OCI-LY7 (cell line): ENCODE measurements at regions not wholly inside any gene's neighbourhood (a gene's known extent, or its start where the extent isn't known, plus 50 kb on each side); places are given as distances from the start of the nearest gene placed in this dataset.

Source experiments
- BruUV-seq: library from RNA; stranded (reverse); fragments of 400-500 nt; replicated peaks from 2 replicates; lab custom pipeline; 2021; lab: Mats Ljungman, UMichigan
- CTCF ChIA-PET: fragments of 300-600 bp; sonication (Branson Sonifier 250); formaldehyde crosslinking; loops from one replicate; lab custom pipeline; 2022; ENCODE audit warnings: antibody characterized with exemption; ENCODE audit not compliant: unreplicated experiment; lab: Charles Lee
- POLR2A ChIA-PET: fragments of 300-600 bp; sonication (Branson Sonifier 250); formaldehyde crosslinking; loops from one replicate; lab custom pipeline; 2022; ENCODE audit warnings: antibody characterized with exemption; lab: Charles Lee
- DNase-seq: peaks from one replicate; pipeline ENCODE4 v3.0.0-alpha.2; 2015; ENCODE audit warnings: low spot score
- H2AFZ ChIP-seq: fragments of 200-600 bp; sonication (generic), shearing (Covaris generic); 2 replicates; pipeline ENCODE4 v1.6.1; 2014; ENCODE audit warnings: mild to moderate bottlenecking, antibody characterized with exemption, low read length, moderate library complexity
- H3K27ac ChIP-seq: fragments of 200-600 bp; sonication (generic); 2 replicates; pipeline ENCODE4 v1.5.1; 2014; ENCODE audit warnings: mixed run types, low read depth, mild to moderate bottlenecking, moderate library complexity, low read length, inconsistent platforms; ENCODE audit not compliant: poor library complexity, severe bottlenecking
- H3K36me3 ChIP-seq: fragments of 200-600 bp; sonication (generic); 2 replicates; pipeline ENCODE4 v1.6.1; 2014; ENCODE audit warnings: mild to moderate bottlenecking, antibody characterized with exemption, low read length, moderate library complexity, mixed read lengths; ENCODE audit not compliant: insufficient read depth
- H3K4me1 ChIP-seq: fragments of 200-600 bp; sonication (generic); 2 replicates; pipeline ENCODE4 v1.5.1; 2014; ENCODE audit warnings: mild to moderate bottlenecking, low read length; ENCODE audit not compliant: insufficient read depth, poor library complexity, severe bottlenecking
- H3K4me2 ChIP-seq: fragments of 200-600 bp; sonication (generic); 2 replicates; pipeline ENCODE4 v1.6.1; 2014; ENCODE audit warnings: mild to moderate bottlenecking, low read length
- H3K4me3 ChIP-seq: fragments of 200-600 bp; sonication (generic); 2 replicates; pipeline ENCODE4 v1.5.1; 2014; ENCODE audit warnings: mild to moderate bottlenecking, low read depth, low read length; ENCODE audit not compliant: poor library complexity, severe bottlenecking
- H3K79me2 ChIP-seq: fragments of 200-600 bp; sonication (generic); 2 replicates; pipeline ENCODE4 v1.6.1; 2016; ENCODE audit warnings: low read depth, mild to moderate bottlenecking, low read length, moderate library complexity, mixed read lengths; ENCODE audit not compliant: insufficient read depth
- H3K9me2 ChIP-seq: fragments of 200-600 bp; sonication (generic); 2 replicates; pipeline ENCODE4 v1.6.1; 2016; ENCODE audit warnings: mild to moderate bottlenecking, low read length, mixed read lengths; ENCODE audit not compliant: insufficient read depth
- H3K9me3 ChIP-seq: fragments of 200-600 bp; sonication (generic); 2 replicates; pipeline ENCODE4 v1.6.1; 2014; ENCODE audit warnings: mild to moderate bottlenecking, mixed run types, low read length, mixed read lengths
- H4K20me1 ChIP-seq: fragments of 200-600 bp; sonication (generic); 2 replicates; pipeline ENCODE4 v1.6.1; 2014; ENCODE audit warnings: mild to moderate bottlenecking, antibody characterized with exemption, low read length, moderate library complexity, mixed read lengths; ENCODE audit not compliant: insufficient read depth
- CTCF ChIP-seq: fragments of 200-600 bp; sonication (generic); conservative IDR thresholded peaks from 2 replicates; pipeline ENCODE4 v1.5.1; 2014; ENCODE audit warnings: mild to moderate bottlenecking, antibody characterized with exemption, low read length, moderate library complexity, mixed read lengths
- EZH2phosphoT487 ChIP-seq: fragments of 200-600 bp; sonication (generic); IDR thresholded peaks from 2 replicates; pipeline ENCODE4 v1.6.1; 2018; ENCODE audit warnings: low read depth, borderline replicate concordance, mild to moderate bottlenecking, mixed run types, antibody characterized with exemption, low read length, moderate library complexity, mixed read lengths
- intact Hi-C: fragments of 100-400 bp; cut with micrococcal nuclease; formaldehyde crosslinking; loops from one replicate; pipeline ENCODE4 v1.10.0; 2022; ENCODE audit not compliant: unreplicated experiment

DNA sequence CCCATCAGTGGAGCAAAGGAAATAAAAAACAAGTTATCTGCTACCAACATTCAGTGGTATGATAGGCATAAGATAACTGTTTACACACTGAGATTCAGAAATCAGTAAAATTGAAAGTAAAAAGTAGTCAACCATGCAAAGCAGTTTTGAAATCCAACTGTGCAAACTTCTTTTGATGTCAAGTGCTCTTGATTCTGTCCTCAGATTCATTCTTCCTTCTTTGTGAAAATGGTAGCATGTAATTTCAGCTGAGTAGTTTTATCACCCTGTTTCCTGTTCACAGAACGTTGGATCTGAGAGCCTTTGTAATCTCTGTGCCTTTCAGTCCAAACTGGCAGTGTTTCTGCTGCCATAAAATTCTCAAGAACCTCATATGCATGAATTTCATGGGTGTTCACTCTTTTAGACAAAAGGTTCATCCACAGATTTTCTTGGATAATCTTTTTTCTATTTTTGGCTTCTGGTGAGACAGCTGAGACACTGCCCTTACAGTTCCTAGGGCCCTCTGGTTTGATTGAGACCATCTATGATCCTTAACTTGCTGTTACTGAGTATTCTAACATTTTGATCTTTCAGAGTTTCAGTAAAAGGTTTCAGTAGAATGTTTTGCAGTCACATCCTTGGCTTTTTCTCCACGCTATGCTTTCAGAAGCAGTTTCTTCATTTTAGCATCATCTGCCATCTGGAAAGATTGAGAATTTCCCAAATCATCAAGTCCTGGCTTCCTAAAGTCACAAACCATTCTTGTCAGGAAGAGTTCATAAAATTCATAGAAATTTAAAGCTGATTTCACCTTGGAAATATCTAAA lies 272.3 kb upstream of the EPHA4 start:
- Histone ChIP-seq H3K9me3 (no peaks in the 10 kb centered on the region), H3K27ac (no peak overlapping the region), H3K4me1 (no peaks in the 10 kb centered on the region), H4K20me1 (no peaks in the 10 kb centered on the region), H3K9me2 (no peaks in the 10 kb centered on the region), H3K79me2 (no peaks in the 10 kb centered on the region), H3K4me3 (no peak overlapping the region), H2AFZ (no peak overlapping the region), H3K36me3 (no peaks in the 10 kb centered on the region), H3K4me2 (no peak overlapping the region)
- DNase-seq = no peak
- no TSS peak for BruUV-seq
- CTCF ChIA-PET = no interaction called here
- no peak for TF ChIP-seq CTCF
- TF ChIP-seq EZH2phosphoT487 = no peak
- intact Hi-C loops = no loop called here
- POLR2A ChIA-PET = no interaction called here

- no peak overlapping the region for H3K4me3 ChIP-seq
- DNase-seq = no peak
- H3K4me1 ChIP-seq = no peaks in the 10 kb centered on the region
- no peaks in the 10 kb centered on the region for H4K20me1 ChIP-seq
- H3K36me3 ChIP-seq = no peaks in the 10 kb centered on the region
- H3K9me2 ChIP-seq = no peaks in the 10 kb centered on the region
- intact Hi-C loops = no loop called here
- H2AFZ ChIP-seq = no peak overlapping the region
- CTCF ChIA-PET = no interaction called here
- H3K9me3 ChIP-seq = no peaks in the 10 kb centered on the region
- no peak for TF ChIP-seq CTCF
- no peak for TF ChIP-seq EZH2phosphoT487
- H3K79me2 ChIP-seq = no peaks in the 10 kb centered on the region
- no peak overlapping the region for H3K4me2 ChIP-seq
- POLR2A ChIA-PET = interaction anchor here (1.3 kb wide), 1 partner anchor 12 kb away, joined by 3 read pairs; no protein-coding TSS in a partner anchor
- no peak overlapping the region for H3K27ac ChIP-seq
- BruUV-seq = no TSS peak
These were observed 264.0 kb upstream of the EPHA4 start for GRCh38 chr2:221836095-221836494.

GRCh38 chr2:221833966-221834365 lies 261.9 kb upstream of the EPHA4 start:
- Histone ChIP-seq H3K27ac (no peak overlapping the region), H3K4me2 (no peak overlapping the region), H3K79me2 (no peaks in the 10 kb centered on the region), H2AFZ (no peak overlapping the region), H3K4me3 (no peak overlapping the region), H3K36me3 (no peaks in the 10 kb centered on the region), H3K4me1 (no peaks in the 10 kb centered on the region), H3K9me2 (no peaks in the 10 kb centered on the region), H3K9me3 (no peaks in the 10 kb centered on the region), H4K20me1 (no peaks in the 10 kb centered on the region)
- no peak for DNase-seq
- intact Hi-C loops = no loop called here
- no peak for TF ChIP-seq CTCF
- BruUV-seq = no TSS peak
- POLR2A ChIA-PET = no interaction called here
- CTCF ChIA-PET = no interaction called here
